Esophagus muscularis mucosa (tissue), 2 donors: ENCODE measurements at regions not wholly inside any gene's neighbourhood (a gene's known extent, or its start where the extent isn't known, plus 50 kb on each side); places are given as distances from the start of the nearest gene placed in this dataset.
"Not testable (repeated sequence)": the region's sequence is repeated elsewhere in the genome, so short reads cannot be mapped to it uniquely, and the experiment has no call there.

Experiments used
- POLR2A ChIP-seq: fragments of 450-650 bp; IDR thresholded peaks from one replicate; pipeline ENCODE4 v1.6.1; 2017; ENCODE audit warnings: antibody characterized with exemption, moderate library complexity, mild to moderate bottlenecking, low read depth
- POLR2AphosphoS5 ChIP-seq, 2 donors: sonication (generic); formaldehyde crosslinking; IDR thresholded peaks; one replicate each; pipeline ENCODE4 v1.6.1; 2017; ENCODE audit warnings: antibody characterized with exemption in 2 of 2

GRCh38 chrX:95973456-95974095 lies 711.1 kb upstream of the DIAPH2 start:
- not testable (repeated sequence) for TF ChIP-seq POLR2AphosphoS5 (IDR thresholded peaks at IDR 0.05); POLR2A
